T-helper 1 cell treated with Interleukin-12 subunit alpha and Interleukin-12 subunit beta and Interleukin-4 antibody, amounts not matched to agents 30 ng/mL and 1 ng/mL, for 36 hours (primary cell): ENCODE measurements at regions not wholly inside any gene's neighbourhood (a gene's known extent, or its start where the extent isn't known, plus 50 kb on each side); places are given as distances from the start of the nearest gene placed in this dataset.

Source experiments
- intact Hi-C: fragments of 100-400 bp; cut with micrococcal nuclease; formaldehyde crosslinking; loops from one replicate; pipeline ENCODE4 v1.15.1; 2024

- intact Hi-C loops = no loop called here
Measured at GRCh38 chr16:80427795-80428194, 113.0 kb upstream of the DYNLRB2 start.

GRCh38 chr16:80418517-80419355 lies 122.1 kb upstream of the DYNLRB2 start:
- intact Hi-C loops = loop anchor here (10.0 kb wide), 1 partner anchor 56 kb away; no protein-coding TSS in a partner anchor

GRCh38 chr16:80417706-80418271 lies 123.0 kb upstream of the DYNLRB2 start:
- intact Hi-C loops = loop anchor here (10.0 kb wide), 1 partner anchor 57 kb away; no protein-coding TSS in a partner anchor

GRCh38 chr16:80408014-80408413 lies 132.8 kb upstream of the DYNLRB2 start:
- intact Hi-C loops = no loop called here

GRCh38 chr16:80407265-80407987 lies 133.4 kb upstream of the DYNLRB2 start:
- intact Hi-C loops = no loop called here

- intact Hi-C loops = no loop called here
Measured at GRCh38 chr16:80404847-80405246, 135.9 kb upstream of the DYNLRB2 start.

GRCh38 chr16:80403894-80404293 lies 136.9 kb upstream of the DYNLRB2 start:
- intact Hi-C loops = no loop called here

GRCh38 chr16:80390871-80391489 lies 149.8 kb upstream of the DYNLRB2 start:
- intact Hi-C loops = no loop called here

- intact Hi-C loops = no loop called here
Measured at GRCh38 chr16:80390046-80390445, 150.7 kb upstream of the DYNLRB2 start.

- intact Hi-C loops = no loop called here
Measured at GRCh38 chr16:80389338-80389737, 151.5 kb upstream of the DYNLRB2 start.

- intact Hi-C loops = no loop called here
Measured at GRCh38 chr16:80387318-80387921, 153.4 kb upstream of the DYNLRB2 start.

GRCh38 chr16:80384862-80385261 lies 155.9 kb upstream of the DYNLRB2 start:
- intact Hi-C loops = no loop called here

GRCh38 chr16:80380514-80380913 lies 160.3 kb upstream of the DYNLRB2 start:
- intact Hi-C loops = no loop called here

- intact Hi-C loops = no loop called here
Measured at GRCh38 chr16:80377096-80377956, 163.5 kb upstream of the DYNLRB2 start.

- intact Hi-C loops = no loop called here
Measured at GRCh38 chr16:80375973-80376372, 164.8 kb upstream of the DYNLRB2 start.

GRCh38 chr16:80375513-80375912 lies 165.3 kb upstream of the DYNLRB2 start:
- intact Hi-C loops = no loop called here

GRCh38 chr16:80372341-80372740 lies 168.5 kb upstream of the DYNLRB2 start:
- intact Hi-C loops = no loop called here

- intact Hi-C loops = loop anchor here (5.0 kb wide), 1 partner anchor 158 kb away; no protein-coding TSS in a partner anchor
Measured at GRCh38 chr16:80369138-80369958, 171.4 kb upstream of the DYNLRB2 start.

GRCh38 chr16:80367037-80367658 lies 173.6 kb upstream of the DYNLRB2 start:
- intact Hi-C loops = loop anchor here (5.0 kb wide), 1 partner anchor 160 kb away; no protein-coding TSS in a partner anchor
